ENCODE measurements at regions not wholly inside any gene's neighbourhood (a gene's known extent, or its start where the extent isn't known, plus 50 kb on each side); places are given as distances from the start of the nearest gene placed in this dataset.
"Not testable (repeated sequence)": the region's sequence is repeated elsewhere in the genome, so short reads cannot be mapped to it uniquely, and the experiment has no call there.

DNA sequence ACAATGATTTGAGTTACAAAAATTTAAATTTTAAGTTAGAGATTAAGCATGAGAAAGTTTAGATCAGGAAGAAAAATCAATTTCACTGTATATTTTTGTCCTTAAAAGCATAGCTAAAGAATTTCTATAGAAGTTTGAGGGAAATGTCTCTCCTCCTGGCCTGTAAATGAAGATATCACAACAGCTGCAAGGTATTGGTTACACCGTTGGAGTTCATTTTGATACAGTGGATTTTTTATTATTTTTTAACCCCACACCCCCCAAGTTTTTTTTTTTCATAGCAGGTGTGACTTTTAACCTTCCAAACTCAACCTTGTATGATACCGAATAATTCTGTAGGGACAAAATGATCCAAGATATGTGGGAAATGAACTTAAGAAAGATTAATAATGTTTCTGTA is 156.3 kb downstream of the DISP1 start:
- TF ChIP-seq, protein P1, sequence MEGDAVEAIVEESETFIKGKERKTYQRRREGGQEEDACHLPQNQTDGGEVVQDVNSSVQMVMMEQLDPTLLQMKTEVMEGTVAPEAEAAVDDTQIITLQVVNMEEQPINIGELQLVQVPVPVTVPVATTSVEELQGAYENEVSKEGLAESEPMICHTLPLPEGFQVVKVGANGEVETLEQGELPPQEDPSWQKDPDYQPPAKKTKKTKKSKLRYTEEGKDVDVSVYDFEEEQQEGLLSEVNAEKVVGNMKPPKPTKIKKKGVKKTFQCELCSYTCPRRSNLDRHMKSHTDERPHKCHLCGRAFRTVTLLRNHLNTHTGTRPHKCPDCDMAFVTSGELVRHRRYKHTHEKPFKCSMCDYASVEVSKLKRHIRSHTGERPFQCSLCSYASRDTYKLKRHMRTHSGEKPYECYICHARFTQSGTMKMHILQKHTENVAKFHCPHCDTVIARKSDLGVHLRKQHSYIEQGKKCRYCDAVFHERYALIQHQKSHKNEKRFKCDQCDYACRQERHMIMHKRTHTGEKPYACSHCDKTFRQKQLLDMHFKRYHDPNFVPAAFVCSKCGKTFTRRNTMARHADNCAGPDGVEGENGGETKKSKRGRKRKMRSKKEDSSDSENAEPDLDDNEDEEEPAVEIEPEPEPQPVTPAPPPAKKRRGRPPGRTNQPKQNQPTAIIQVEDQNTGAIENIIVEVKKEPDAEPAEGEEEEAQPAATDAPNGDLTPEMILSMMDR (IDR thresholded peaks at IDR 0.05; ENCODE audit: insufficient read depth, low read depth, low read length) = no peak
- no peak overlapping the region for H3K4me3 ChIP-seq (ENCODE audit: low read depth, low read length)
- no peak for DNase-seq (ENCODE audit: low read depth)

DNA sequence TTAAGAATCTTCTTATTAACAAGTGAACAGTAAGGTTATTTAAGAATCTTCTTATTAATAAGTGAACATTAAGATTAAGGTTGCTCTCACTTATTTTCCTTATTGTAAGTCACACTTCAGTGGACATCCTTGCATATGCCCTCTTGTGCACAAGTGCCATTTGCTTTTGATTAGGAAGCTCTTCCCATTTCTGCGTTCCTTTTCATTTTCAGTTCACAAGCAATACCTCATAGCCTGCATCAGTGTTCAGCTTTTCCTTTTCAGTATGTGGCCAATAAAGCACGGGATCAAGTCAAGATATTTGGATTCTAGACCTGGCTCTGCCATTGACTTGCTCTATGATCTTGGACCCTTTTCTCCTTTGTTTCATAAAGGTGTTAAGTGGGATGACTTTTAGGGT is 158.7 kb downstream of the DISP1 start:
- no peak for DNase-seq (ENCODE audit: low read depth)
- TF ChIP-seq, protein P1 (IDR thresholded peaks at IDR 0.05; ENCODE audit: insufficient read depth, low read depth, low read length) = no peak
- H3K4me3 ChIP-seq (ENCODE audit: low read depth, low read length) = no peak overlapping the region

DNA sequence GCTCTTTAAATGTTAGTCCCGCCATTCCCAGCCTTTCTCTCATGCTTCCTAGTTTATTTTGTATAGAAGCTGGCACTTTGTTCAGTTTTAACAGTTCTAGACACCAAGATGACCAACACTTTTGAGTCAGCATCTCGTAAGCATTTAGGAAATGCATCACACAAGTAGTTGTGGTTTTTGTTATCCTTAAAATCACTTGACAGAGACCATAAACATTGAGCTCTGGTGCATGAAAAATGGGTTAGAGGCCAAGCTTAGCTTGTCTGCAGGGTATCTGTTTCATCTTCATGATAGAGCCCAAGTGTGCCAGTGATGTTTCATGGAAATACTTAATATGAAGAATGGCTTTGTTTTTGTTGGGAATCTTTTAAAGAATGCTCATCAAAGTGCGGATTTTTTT is 159.7 kb downstream of the DISP1 start:
- TF ChIP-seq, protein P1 (IDR thresholded peaks at IDR 0.05; ENCODE audit: insufficient read depth, low read depth, low read length) = no peak
- H3K4me3 ChIP-seq (ENCODE audit: low read depth, low read length) = no peak overlapping the region
- DNase-seq (ENCODE audit: low read depth) = peak; percentile 99

DNA sequence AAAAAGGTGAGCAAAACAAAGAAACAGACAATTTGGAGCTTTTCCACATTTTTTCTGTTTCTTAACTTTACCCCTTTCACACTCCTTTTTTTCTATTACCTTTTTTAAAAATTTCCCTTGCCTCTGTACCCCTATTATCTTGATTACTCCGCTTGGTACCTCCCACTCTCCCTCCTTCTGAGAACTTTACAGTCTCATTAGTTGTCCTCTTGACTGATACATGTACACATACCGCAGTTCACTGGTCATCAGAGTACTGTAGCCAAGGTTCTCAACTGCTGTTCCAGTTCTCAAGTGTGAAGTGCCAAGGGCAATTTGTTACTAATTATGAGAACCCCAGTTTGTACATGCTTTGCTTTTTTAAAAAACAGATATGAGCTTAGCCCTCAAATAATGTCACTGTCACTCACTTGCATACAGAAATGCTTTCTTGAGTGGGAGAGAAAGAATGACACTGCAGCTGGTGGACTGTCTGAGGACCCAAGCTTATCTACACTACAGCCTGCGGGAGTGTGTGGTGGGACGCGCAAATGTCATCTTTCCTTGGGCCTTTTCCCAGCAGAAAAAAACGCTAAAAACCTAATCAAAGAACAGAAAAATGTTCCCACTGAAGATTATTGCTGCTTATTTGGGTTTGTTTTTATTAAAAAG is 160.8 kb downstream of the DISP1 start:
- H3K4me3 ChIP-seq (ENCODE audit: low read depth, low read length) = no peak overlapping the region
- peak; percentile 63 for DNase-seq (ENCODE audit: low read depth)
- TF ChIP-seq, protein P1 (IDR thresholded peaks at IDR 0.05; ENCODE audit: insufficient read depth, low read depth, low read length) = no peak

DNA sequence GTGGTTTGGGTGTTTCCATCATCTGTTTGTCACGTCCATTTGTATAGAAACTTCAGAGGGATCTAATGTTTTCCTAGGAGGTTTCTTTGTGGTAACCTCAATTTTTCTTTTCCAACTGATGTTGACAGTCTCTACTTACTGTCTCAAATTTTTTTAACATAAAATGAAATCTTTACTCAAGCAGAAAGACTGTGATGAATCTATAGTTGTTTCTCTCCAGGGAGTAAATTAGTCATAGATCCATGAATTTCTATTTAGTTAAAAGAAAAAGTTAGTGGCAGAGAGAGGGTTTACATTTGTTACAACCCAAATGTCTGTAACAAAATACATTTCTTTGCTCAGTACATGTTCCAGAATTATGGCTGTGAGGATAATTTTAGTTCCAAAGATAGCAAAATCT is 161.6 kb downstream of the DISP1 start:
- DNase-seq (ENCODE audit: low read depth) = no peak
- TF ChIP-seq, protein P1 (IDR thresholded peaks at IDR 0.05; ENCODE audit: insufficient read depth, low read depth, low read length) = no peak
- H3K4me3 ChIP-seq (ENCODE audit: low read depth, low read length) = no peak overlapping the region

DNA sequence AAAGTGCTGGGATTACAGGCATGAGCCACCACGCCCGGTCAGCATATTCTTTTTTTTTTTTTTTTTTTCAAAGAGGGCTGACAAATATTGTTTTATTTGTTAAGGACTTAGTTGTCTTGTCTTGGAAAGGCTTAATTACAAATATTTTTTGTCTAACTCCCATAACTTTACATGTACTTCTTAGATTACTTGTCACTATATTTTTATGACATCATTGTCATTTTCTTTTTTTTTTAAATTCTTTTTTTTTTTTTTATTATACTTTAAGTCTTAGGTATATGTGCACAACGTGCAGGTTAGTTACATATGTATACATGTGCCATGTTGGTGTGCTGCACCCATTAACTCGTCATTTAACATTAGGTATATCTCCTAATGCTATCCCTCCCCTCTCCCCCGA is 162.5 kb downstream of the DISP1 start:
- not testable (repeated sequence) for H3K4me3 ChIP-seq (ENCODE audit: low read depth, low read length); DNase-seq (ENCODE audit: low read depth)

DNA sequence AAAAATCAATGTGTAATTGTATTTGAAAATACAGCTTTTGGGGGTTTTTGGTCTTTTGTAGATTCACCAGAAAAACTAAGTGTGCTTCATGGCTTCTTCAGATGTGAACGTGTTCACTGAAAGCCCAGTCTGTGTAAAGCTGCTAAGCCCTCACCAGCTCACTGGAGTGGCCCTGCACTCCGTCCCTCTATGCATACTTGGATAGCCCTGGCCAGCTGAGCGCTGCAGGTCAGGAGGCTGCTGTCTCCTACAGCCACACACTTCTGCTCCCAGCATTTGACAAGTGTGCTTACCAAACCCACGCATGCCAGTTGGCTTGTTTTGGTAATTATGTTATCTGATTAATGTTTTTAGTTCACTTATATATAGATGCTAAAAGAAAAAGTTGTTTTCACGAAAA is 163.5 kb downstream of the TLR5 start:
- no peak for DNase-seq (ENCODE audit: low read depth)
- H3K4me3 ChIP-seq (ENCODE audit: low read depth, low read length) = no peak overlapping the region
- TF ChIP-seq, protein P1 (IDR thresholded peaks at IDR 0.05; ENCODE audit: insufficient read depth, low read depth, low read length) = no peak
